ENCODE measurements at regions not wholly inside any gene's neighbourhood (a gene's known extent, or its start where the extent isn't known, plus 50 kb on each side); places are given as distances from the start of the nearest gene placed in this dataset.
"Not testable (repeated sequence)": the region's sequence is repeated elsewhere in the genome, so short reads cannot be mapped to it uniquely, and the experiment has no call there.

- CTCF ChIA-PET: no interaction called here
Observed at GRCh38 chr10:9950070-9950469, 1067.6 kb upstream of the CELF2 start.

GRCh38 chr10:9951481-9952257 is 1066.0 kb upstream of the CELF2 start:
- ChIA-PET POLR2A (no interaction called here), CTCF (no interaction called here)
- H3K27ac Mint-ChIP-seq: no peak overlapping the region
- no peak for ATAC-seq
- intact Hi-C loops (cut with micrococcal nuclease): no loop called here
- no peak for DNase-seq
- no peaks in the 10 kb centered on the region for H3K9me3 Mint-ChIP-seq
- no peak overlapping the region for H3K4me3 Mint-ChIP-seq
- no peaks in the 10 kb centered on the region for H3K36me3 Mint-ChIP-seq (ENCODE audit: low read depth)
- no peaks in the 10 kb centered on the region for H3K27me3 Mint-ChIP-seq
- TF ChIP-seq CTCF (IDR thresholded peaks at IDR 0.05): no peak
- H3K4me1 Mint-ChIP-seq (ENCODE audit: low read depth): no peaks in the 10 kb centered on the region

More at GRCh38 chr10:9950070-9950469, 1067.6 kb upstream of the CELF2 start:
- ATAC-seq: no peak
- TF ChIP-seq CTCF (IDR thresholded peaks at IDR 0.05): no peak
- H3K27ac Mint-ChIP-seq: no peak overlapping the region
- H3K4me1 Mint-ChIP-seq (ENCODE audit: low read depth): no peaks in the 10 kb centered on the region
- H3K9me3 Mint-ChIP-seq: no peaks in the 10 kb centered on the region
- H3K27me3 Mint-ChIP-seq: no peaks in the 10 kb centered on the region
- H3K36me3 Mint-ChIP-seq (ENCODE audit: low read depth): no peaks in the 10 kb centered on the region
- DNase-seq: no peak
- intact Hi-C loops (cut with micrococcal nuclease): no loop called here
- no peak overlapping the region for H3K4me3 Mint-ChIP-seq
- POLR2A ChIA-PET: no interaction called here

GRCh38 chr10:9957351-9957750 is 1060.3 kb upstream of the CELF2 start:
- ATAC-seq: no peak
- intact Hi-C loops (cut with micrococcal nuclease): no loop called here
- ChIA-PET CTCF (no interaction called here), POLR2A (no interaction called here)
- TF ChIP-seq CTCF (IDR thresholded peaks at IDR 0.05): no peak
- no peak overlapping the region for H3K4me3 Mint-ChIP-seq
- no peak overlapping the region for H3K27ac Mint-ChIP-seq
- H3K36me3 Mint-ChIP-seq (ENCODE audit: low read depth): no peaks in the 10 kb centered on the region
- no peaks in the 10 kb centered on the region for H3K27me3 Mint-ChIP-seq
- no peak for DNase-seq
- no peaks in the 10 kb centered on the region for H3K4me1 Mint-ChIP-seq (ENCODE audit: low read depth)
- peaks cover 6% of the 10 kb centered on the region for H3K9me3 Mint-ChIP-seq

GRCh38 chr10:9957876-9958275 is 1059.8 kb upstream of the CELF2 start:
- CTCF ChIA-PET; H3K36me3 Mint-ChIP-seq (ENCODE audit: low read depth); H3K27ac Mint-ChIP-seq; intact Hi-C loops (cut with micrococcal nuclease); H3K4me3 Mint-ChIP-seq; H3K9me3 Mint-ChIP-seq; H3K4me1 Mint-ChIP-seq (ENCODE audit: low read depth); DNase-seq; ATAC-seq; H3K27me3 Mint-ChIP-seq; POLR2A ChIA-PET: not testable (repeated sequence)

GRCh38 chr10:9965341-9965740 is 1052.3 kb upstream of the CELF2 start:
- DNase-seq (no peak), ATAC-seq (no peak)
- POLR2A ChIA-PET: no interaction called here
- intact Hi-C loops (cut with micrococcal nuclease): no loop called here
- no peaks in the 10 kb centered on the region for H3K4me1 Mint-ChIP-seq (ENCODE audit: low read depth)
- no peaks in the 10 kb centered on the region for H3K36me3 Mint-ChIP-seq (ENCODE audit: low read depth)
- no peak overlapping the region for H3K27ac Mint-ChIP-seq
- CTCF ChIA-PET: no interaction called here
- no peaks in the 10 kb centered on the region for H3K27me3 Mint-ChIP-seq
- no peak for TF ChIP-seq CTCF (IDR thresholded peaks at IDR 0.05)
- peaks cover 3% of the 10 kb centered on the region for H3K9me3 Mint-ChIP-seq
- H3K4me3 Mint-ChIP-seq: no peak overlapping the region

Data from activated CD8-positive, alpha-beta T cell treated with anti-CD3 and anti-CD28 coated beads for 36 hours (primary cell).